B cell (primary cell): ENCODE measurements at regions not wholly inside any gene's neighbourhood (a gene's known extent, or its start where the extent isn't known, plus 50 kb on each side); places are given as distances from the start of the nearest gene placed in this dataset.

Experiments used
- ATAC-seq: fragments of 200-7000 bp; cut with Tn5 transposase; one replicate; pipeline ENCODE4 v1.10.0; 2021; ENCODE audit warnings: low read depth, mild to moderate bottlenecking, moderate number of reproducible peaks, moderate library complexity
- CTCF ChIA-PET: fragments of 350-600 bp; sonication (Branson Sonifier 250); formaldehyde crosslinking; loops from one replicate; lab custom pipeline; 2021; ENCODE audit warnings: antibody characterized with exemption, inconsistent platforms; lab: Charles Lee
- POLR2A ChIA-PET: fragments of 350-600 bp; sonication (Branson Sonifier 250); formaldehyde crosslinking; loops from one replicate; lab custom pipeline; 2021; ENCODE audit warnings: antibody characterized with exemption; lab: Charles Lee
- DNase-seq: peaks from one replicate; pipeline ENCODE4 v3.0.0; 2013
- H2AFZ ChIP-seq: 2 replicates; pipeline ENCODE4 v1.6.1; 2012; ENCODE audit warnings: mild to moderate bottlenecking, low read depth, low read length; ENCODE audit not compliant: insufficient read depth, poor library complexity, severe bottlenecking
- H3K27ac ChIP-seq, 2 donors: 1 replicate in 1 of 2; 2 replicates in 1 of 2; pipeline ENCODE4 v1.5.1; 2012 to 2013; ENCODE audit warnings: low read length in 2 of 2, mild to moderate bottlenecking in 2 of 2, moderate library complexity in 1 of 2
- H3K27me3 ChIP-seq, 4 experiments: fragments of 200-600 bp in 1 of 4; sonication (generic) in 1 of 4; replicated peaks in 1 of 4; 1 replicate in 2 of 4; 2 replicates in 2 of 4; pipeline versions ENCODE4 v1.6.1 to v1.7.0; 2013 to 2016; ENCODE audit warnings: low read length in 3 of 4, mild to moderate bottlenecking in 2 of 4, mixed read lengths in 1 of 4, moderate library complexity in 1 of 4; ENCODE audit not compliant: insufficient read depth in 4 of 4, control insufficient read depth in 3 of 4; ENCODE audit errors: control extremely low read depth in 1 of 4
- H3K36me3 ChIP-seq, 2 experiments: replicated peaks in 1 of 2; 1 replicate in 1 of 2; 2 replicates in 1 of 2; pipeline versions ENCODE4 v1.6.1 to v1.7.1; 2013; ENCODE audit warnings: low read length in 1 of 2; ENCODE audit not compliant: insufficient read depth in 2 of 2, control insufficient read depth in 1 of 2; ENCODE audit errors: control extremely low read depth in 1 of 2, extremely low read depth in 1 of 2
- H3K4me1 ChIP-seq, 2 donors: fragments of 200-600 bp in 1 of 2; sonication (generic) in 1 of 2; 1 replicate in 1 of 2; 2 replicates in 1 of 2; pipeline versions ENCODE4 v1.5.1 to v1.6.1; 2013 to 2017; ENCODE audit warnings: low read length in 2 of 2; ENCODE audit not compliant: control insufficient read depth in 2 of 2, insufficient read depth in 2 of 2
- H3K4me2 ChIP-seq: replicated peaks from 2 replicates; pipeline ENCODE3; 2012; ENCODE audit warnings: mild to moderate bottlenecking, low read depth, low read length; ENCODE audit not compliant: poor library complexity, severe bottlenecking
- H3K4me3 ChIP-seq, 5 experiments: fragments of 200-600 bp in 1 of 5; sonication (generic) in 1 of 5; 1 replicate in 3 of 5; 2 replicates in 2 of 5; pipeline versions ENCODE4 v1.5.1 to v1.7.0; 2011 to 2016; ENCODE audit warnings: low read length in 4 of 5, mild to moderate bottlenecking in 4 of 5, low read depth in 2 of 5, control low read depth in 1 of 5, moderate library complexity in 1 of 5; ENCODE audit not compliant: insufficient read depth in 1 of 5; ENCODE audit errors: control extremely low read depth in 1 of 5, extremely low read depth in 1 of 5
- H3K79me2 ChIP-seq: fragments of 200-600 bp; sonication (generic); one replicate; pipeline ENCODE4 v1.6.0; 2016; ENCODE audit warnings: low read length; ENCODE audit not compliant: control insufficient read depth, insufficient read depth
- H3K9ac ChIP-seq: fragments of 200-600 bp; sonication (generic); 2 replicates; pipeline ENCODE4 v1.6.1; 2017; ENCODE audit warnings: mild to moderate bottlenecking, low read length, moderate library complexity
- H3K9me3 ChIP-seq, 3 donors: one replicate each; pipeline versions ENCODE4 v1.6.1 to v1.7.1; 2013; ENCODE audit warnings: low read length in 2 of 3; ENCODE audit not compliant: control insufficient read depth in 2 of 3, insufficient read depth in 1 of 3; ENCODE audit errors: control extremely low read depth in 1 of 3
- H4K20me1 ChIP-seq: 2 replicates; pipeline ENCODE4 v1.6.0; 2012; ENCODE audit warnings: mild to moderate bottlenecking, low read length; ENCODE audit not compliant: insufficient read depth, control insufficient read depth, poor library complexity, severe bottlenecking
- H3K27ac Mint-ChIP-seq: one replicate; pipeline ENCODE4 v1.8.0; 2021; ENCODE audit warnings: mixed read lengths
- H3K27me3 Mint-ChIP-seq: one replicate; pipeline ENCODE4 v1.8.0; 2021; ENCODE audit warnings: mixed read lengths
- H3K4me1 Mint-ChIP-seq: one replicate; pipeline ENCODE4 v1.8.0; 2021; ENCODE audit warnings: mixed read lengths
- H3K4me3 Mint-ChIP-seq: one replicate; pipeline ENCODE4 v1.8.0; 2021; ENCODE audit warnings: mixed read lengths
- H3K9me3 Mint-ChIP-seq: one replicate; pipeline ENCODE4 v1.8.0; 2022; ENCODE audit warnings: mixed read lengths; ENCODE audit not compliant: insufficient read depth
- CTCF ChIP-seq: fragments of 200-600 bp; IDR thresholded peaks from one replicate; pipeline ENCODE4 v1.8.0; 2022; ENCODE audit warnings: antibody characterized with exemption, mild to moderate bottlenecking
- EZH2 ChIP-seq: IDR thresholded peaks from 2 replicates; pipeline ENCODE4 v1.6.1; 2012; ENCODE audit warnings: borderline replicate concordance, low read depth, mild to moderate bottlenecking, moderate library complexity, low read length; ENCODE audit not compliant: insufficient read depth, poor library complexity, severe bottlenecking
- WGBS: methylation state at CpG from one replicate; pipeline ENCODE4 v1.1.5; 2013; ENCODE audit warnings: missing lambda C conversion rate; ENCODE audit not compliant: insufficient coverage; 5-methylcytosine and 5-hydroxymethylcytosine counted together
- intact Hi-C: fragments of 100-400 bp; cut with micrococcal nuclease; formaldehyde crosslinking; loops from one replicate; pipeline ENCODE4 v1.10.0; 2022

GRCh38 chr17:14752011-14752410, 451.1 kb downstream of the HS3ST3B1 start:
- Histone ChIP-seq H3K4me3 (no peak overlapping the region), H3K36me3 (no peaks in the 10 kb centered on the region), H3K9me3 (peaks cover 0 to 5% (median 0%) of the 10 kb centered on the region in 3 donors), H3K27me3 (peaks cover 0 to 11% (median 9%) of the 10 kb centered on the region in 4 experiments), H3K9ac (no peak overlapping the region), H3K4me1 (no peaks in the 10 kb centered on the region), H3K79me2 (no peaks in the 10 kb centered on the region), H3K27ac (no peak overlapping the region), H2AFZ (no peak overlapping the region), H4K20me1 (no peaks in the 10 kb centered on the region), H3K4me2 (no peak overlapping the region)
- no peak overlapping the region for H3K27ac Mint-ChIP-seq
- CTCF ChIA-PET, result no interaction called here
- no peaks in the 10 kb centered on the region for H3K4me1 Mint-ChIP-seq
- DNase-seq (no peak), ATAC-seq (no peak)
- POLR2A ChIA-PET, result no interaction called here
- H3K27me3 Mint-ChIP-seq, result peaks cover 20% of the 10 kb centered on the region
- WGBS, result 44% methylated on average over 2 of the region's 2 CpGs
- no peaks in the 10 kb centered on the region for H3K9me3 Mint-ChIP-seq
- intact Hi-C loops, result no loop called here
- H3K4me3 Mint-ChIP-seq, result no peak overlapping the region
- TF ChIP-seq CTCF, result no peak
- no peak for TF ChIP-seq EZH2

GRCh38 chr17:14750866-14751265, 450.0 kb downstream of the HS3ST3B1 start:
- H3K79me2 ChIP-seq, result no peaks in the 10 kb centered on the region
- TF ChIP-seq EZH2 (no peak), CTCF (no peak)
- no peaks in the 10 kb centered on the region for H4K20me1 ChIP-seq
- no peaks in the 10 kb centered on the region for H3K36me3 ChIP-seq
- H3K4me2 ChIP-seq, result no peak overlapping the region
- ChIA-PET CTCF (no interaction called here), POLR2A (no interaction called here)
- no peak overlapping the region for H3K4me3 Mint-ChIP-seq
- no peak overlapping the region for H3K27ac Mint-ChIP-seq
- no peaks in the 10 kb centered on the region for H3K4me1 ChIP-seq
- no peaks in the 10 kb centered on the region for H3K4me1 Mint-ChIP-seq
- intact Hi-C loops, result no loop called here
- H3K27me3 Mint-ChIP-seq, result peaks cover 12% of the 10 kb centered on the region
- 91% methylated on average over 5 of the region's 5 CpGs for WGBS
- ATAC-seq (no peak), DNase-seq (no peak)
- no peak overlapping the region for H3K27ac ChIP-seq
- H3K4me3 ChIP-seq, result no peak overlapping the region
- no peaks in the 10 kb centered on the region for H3K9me3 Mint-ChIP-seq
- peaks cover 0 to 5% (median 0%) of the 10 kb centered on the region in 3 donors for H3K9me3 ChIP-seq
- H3K9ac ChIP-seq, result no peak overlapping the region
- peaks cover 0 to 4% (median 2%) of the 10 kb centered on the region in 4 experiments for H3K27me3 ChIP-seq
- H2AFZ ChIP-seq, result no peak overlapping the region
